ENCODE measurements at regions not wholly inside any gene's neighbourhood (a gene's known extent, or its start where the extent isn't known, plus 50 kb on each side); places are given as distances from the start of the nearest gene placed in this dataset.

GRCh38 chr1:193660428-193660827, 474.0 kb upstream of the B3GALT2 start:
- H3K4me3 ChIP-seq (ENCODE audit: low read depth, low read length): no peak overlapping the region
- TF ChIP-seq, protein P1, sequence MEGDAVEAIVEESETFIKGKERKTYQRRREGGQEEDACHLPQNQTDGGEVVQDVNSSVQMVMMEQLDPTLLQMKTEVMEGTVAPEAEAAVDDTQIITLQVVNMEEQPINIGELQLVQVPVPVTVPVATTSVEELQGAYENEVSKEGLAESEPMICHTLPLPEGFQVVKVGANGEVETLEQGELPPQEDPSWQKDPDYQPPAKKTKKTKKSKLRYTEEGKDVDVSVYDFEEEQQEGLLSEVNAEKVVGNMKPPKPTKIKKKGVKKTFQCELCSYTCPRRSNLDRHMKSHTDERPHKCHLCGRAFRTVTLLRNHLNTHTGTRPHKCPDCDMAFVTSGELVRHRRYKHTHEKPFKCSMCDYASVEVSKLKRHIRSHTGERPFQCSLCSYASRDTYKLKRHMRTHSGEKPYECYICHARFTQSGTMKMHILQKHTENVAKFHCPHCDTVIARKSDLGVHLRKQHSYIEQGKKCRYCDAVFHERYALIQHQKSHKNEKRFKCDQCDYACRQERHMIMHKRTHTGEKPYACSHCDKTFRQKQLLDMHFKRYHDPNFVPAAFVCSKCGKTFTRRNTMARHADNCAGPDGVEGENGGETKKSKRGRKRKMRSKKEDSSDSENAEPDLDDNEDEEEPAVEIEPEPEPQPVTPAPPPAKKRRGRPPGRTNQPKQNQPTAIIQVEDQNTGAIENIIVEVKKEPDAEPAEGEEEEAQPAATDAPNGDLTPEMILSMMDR (IDR thresholded peaks at IDR 0.05; ENCODE audit: borderline replicate concordance, insufficient read depth, low read depth, low read length): no peak

- TF ChIP-seq, protein P1 (IDR thresholded peaks at IDR 0.05; ENCODE audit: borderline replicate concordance, insufficient read depth, low read depth, low read length): no peak
- H3K4me3 ChIP-seq (ENCODE audit: low read depth, low read length): no peak overlapping the region
These were observed 472.3 kb upstream of the B3GALT2 start for GRCh38 chr1:193658691-193659090.

DNA sequence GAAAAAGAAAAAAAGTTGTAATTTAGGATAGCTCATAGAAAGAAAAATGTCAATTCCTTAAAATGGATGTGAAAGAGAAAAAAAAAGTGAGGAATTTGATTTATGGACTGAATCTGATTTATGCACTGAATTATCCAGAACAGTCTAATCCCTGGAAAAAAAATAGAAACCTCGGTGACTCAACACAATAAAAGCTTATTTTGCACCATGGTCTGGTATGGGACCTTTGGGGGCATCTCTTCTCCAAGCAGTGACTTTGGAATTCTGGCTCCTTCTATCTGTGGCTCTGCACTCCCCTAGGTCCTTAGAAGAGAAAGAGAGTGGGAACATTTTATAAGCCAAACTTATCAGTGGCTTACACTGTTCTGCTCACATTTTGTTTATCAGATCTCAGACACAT, 471.7 kb upstream of the B3GALT2 start:
- TF ChIP-seq, protein P1 (IDR thresholded peaks at IDR 0.05; ENCODE audit: borderline replicate concordance, insufficient read depth, low read depth, low read length): no peak
- H3K4me3 ChIP-seq (ENCODE audit: low read depth, low read length): no peak overlapping the region

- TF ChIP-seq, protein P1 (IDR thresholded peaks at IDR 0.05; ENCODE audit: borderline replicate concordance, insufficient read depth, low read depth, low read length): no peak
- H3K4me3 ChIP-seq (ENCODE audit: low read depth, low read length): no peak overlapping the region
These were observed 471.1 kb upstream of the B3GALT2 start for GRCh38 chr1:193657552-193657951.

- TF ChIP-seq, protein P1 (IDR thresholded peaks at IDR 0.05; ENCODE audit: borderline replicate concordance, insufficient read depth, low read depth, low read length): no peak
- H3K4me3 ChIP-seq (ENCODE audit: low read depth, low read length): no peak overlapping the region
These were observed 470.4 kb upstream of the B3GALT2 start for GRCh38 chr1:193656841-193657240.

DNA sequence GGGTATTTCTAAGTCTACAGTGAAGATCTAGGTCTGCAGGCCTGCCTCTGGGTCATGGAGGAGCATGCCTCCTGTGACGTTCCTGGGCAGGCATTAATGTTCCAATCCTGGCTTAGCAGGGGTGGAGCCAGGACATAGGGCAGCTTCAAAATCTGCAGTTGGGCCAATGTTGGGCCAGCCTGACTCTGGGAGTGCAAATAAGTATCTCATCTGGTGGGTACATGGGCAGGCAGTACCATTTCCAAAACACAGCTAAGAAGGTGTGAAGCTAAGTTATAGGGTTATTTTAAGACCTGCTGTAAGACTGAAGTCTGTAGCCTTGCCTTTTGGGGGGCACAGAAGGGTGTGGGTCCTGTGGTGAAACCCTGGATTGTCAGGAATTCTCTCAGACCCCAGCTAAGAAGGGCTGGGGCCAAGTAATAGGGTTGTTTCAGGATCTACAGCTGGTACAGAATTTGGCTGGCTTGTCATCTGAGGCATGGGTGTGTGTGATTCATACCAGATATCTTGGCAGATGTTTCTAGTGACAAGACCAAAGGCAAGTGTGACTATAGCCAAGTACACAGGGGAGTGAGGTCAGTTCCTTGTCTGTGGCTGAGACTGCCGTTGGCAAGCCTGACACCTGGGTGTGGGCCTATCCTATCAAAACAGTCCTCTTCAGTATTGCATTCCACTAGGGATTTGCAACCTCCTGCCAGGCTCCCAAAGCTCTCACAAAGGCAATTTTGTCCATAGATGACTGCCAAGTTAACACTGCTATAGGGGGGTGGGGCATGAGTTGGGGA, 468.7 kb upstream of the B3GALT2 start:
- TF ChIP-seq, protein P1 (IDR thresholded peaks at IDR 0.05; ENCODE audit: borderline replicate concordance, insufficient read depth, low read depth, low read length): no peak
- H3K4me3 ChIP-seq (ENCODE audit: low read depth, low read length): no peak overlapping the region

- TF ChIP-seq, protein P1 (IDR thresholded peaks at IDR 0.05; ENCODE audit: borderline replicate concordance, insufficient read depth, low read depth, low read length): no peak
- no peak overlapping the region for H3K4me3 ChIP-seq (ENCODE audit: low read depth, low read length)
These were observed 463.2 kb upstream of the B3GALT2 start for GRCh38 chr1:193649587-193649986.

All from GM12875 (cell line).